MCF 10A (cell line): ENCODE measurements at regions not wholly inside any gene's neighbourhood (a gene's known extent, or its start where the extent isn't known, plus 50 kb on each side); places are given as distances from the start of the nearest gene placed in this dataset.

Experiments used
- BruUV-seq: library from RNA; stranded (reverse); fragments of 400-500 nt; replicated peaks from 2 replicates; lab custom pipeline; 2021; lab: Mats Ljungman, UMichigan
- CTCF ChIA-PET: fragments of 300-600 bp; sonication (Branson Sonifier 250); formaldehyde crosslinking; extraction: SDS; loops from one replicate; lab custom pipeline; 2021; ENCODE audit warnings: antibody characterized with exemption, inconsistent platforms; lab: Yijun Ruan, JAX
- POLR2A ChIA-PET: fragments of 300-600, 350-650 bp; sonication (Branson Sonifier 250); formaldehyde crosslinking; extraction: SDS; loops from one replicate; lab custom pipeline; 2020; ENCODE audit warnings: antibody characterized with exemption, inconsistent platforms; lab: Yijun Ruan, JAX
- DNase-seq: peaks from one replicate; pipeline ENCODE4 v3.0.0-alpha.2; 2018; ENCODE audit not compliant: unreplicated experiment
- H3K27ac Mint-ChIP-seq: one replicate; pipeline ENCODE4 v1.8.0; 2022; ENCODE audit warnings: mild to moderate bottlenecking, low read depth, mixed read lengths; ENCODE audit not compliant: unreplicated experiment
- H3K27me3 Mint-ChIP-seq: one replicate; pipeline ENCODE4 v1.8.0; 2022; ENCODE audit warnings: mixed read lengths; ENCODE audit not compliant: insufficient read depth, unreplicated experiment
- H3K36me3 Mint-ChIP-seq: one replicate; pipeline ENCODE4 v1.8.0; 2022; ENCODE audit warnings: mild to moderate bottlenecking, moderate library complexity, mixed read lengths; ENCODE audit not compliant: insufficient read depth, unreplicated experiment
- H3K4me1 Mint-ChIP-seq: one replicate; pipeline ENCODE4 v1.8.0; 2022; ENCODE audit warnings: mixed read lengths; ENCODE audit not compliant: insufficient read depth, unreplicated experiment
- H3K4me3 Mint-ChIP-seq: one replicate; pipeline ENCODE4 v1.8.0; 2022; ENCODE audit warnings: mild to moderate bottlenecking, moderate library complexity, mixed read lengths; ENCODE audit not compliant: unreplicated experiment
- H3K9me3 Mint-ChIP-seq: one replicate; pipeline ENCODE4 v1.8.0; 2022; ENCODE audit warnings: mixed read lengths; ENCODE audit not compliant: unreplicated experiment
- CTCF ChIP-seq: fragments of 200-600 bp; IDR thresholded peaks from one replicate; pipeline ENCODE4 v1.8.0; 2022; ENCODE audit warnings: antibody characterized with exemption, mild to moderate bottlenecking; ENCODE audit not compliant: unreplicated experiment
- intact Hi-C: fragments of 100-400 bp; cut with micrococcal nuclease; formaldehyde crosslinking; loops from 2 replicates; pipeline ENCODE4 v1.14.1; 2022

GRCh38 chr5:89916131-89916530 lies 493.4 kb downstream of the CETN3 start:
- intact Hi-C loops: no loop called here
- Mint-ChIP-seq H3K36me3 (no peaks in the 10 kb centered on the region), H3K4me1 (no peaks in the 10 kb centered on the region), H3K27me3 (no peaks in the 10 kb centered on the region), H3K27ac (no peak overlapping the region), H3K9me3 (no peaks in the 10 kb centered on the region), H3K4me3 (no peak overlapping the region)
- CTCF ChIA-PET: interaction anchor here (0.6 kb wide), 1 partner anchor 886 kb away, joined by 3 read pairs; no protein-coding TSS in a partner anchor
- POLR2A ChIA-PET: interaction anchor here (0.7 kb wide), 1 partner anchor 645 kb away, joined by 3 read pairs; no protein-coding TSS in a partner anchor
- DNase-seq: no peak
- no TSS peak for BruUV-seq
- TF ChIP-seq CTCF: no peak

DNA sequence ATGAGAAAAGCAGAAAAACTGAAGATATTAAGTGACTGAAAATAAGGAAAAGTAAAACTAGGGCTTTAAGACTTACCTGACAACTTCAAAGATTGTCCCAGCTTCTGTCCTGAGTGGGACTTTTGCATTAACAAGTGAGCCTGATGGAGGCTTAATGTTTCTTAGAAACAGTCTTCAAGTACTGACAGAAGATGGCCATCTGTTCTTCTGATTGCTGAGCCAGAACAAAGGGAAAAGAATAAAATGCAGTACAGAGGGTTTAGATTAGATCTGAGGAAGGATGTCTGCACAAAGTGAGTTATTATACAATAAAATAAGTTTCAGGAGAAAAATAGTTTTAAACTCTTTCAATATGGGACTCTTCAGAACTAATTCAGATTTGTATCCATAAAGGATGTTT lies 500.7 kb downstream of the CETN3 start:
- CTCF ChIA-PET: interaction anchor here (0.7 kb wide), 1 partner anchor 1956 kb away, joined by 3 read pairs; no protein-coding TSS in a partner anchor

DNA sequence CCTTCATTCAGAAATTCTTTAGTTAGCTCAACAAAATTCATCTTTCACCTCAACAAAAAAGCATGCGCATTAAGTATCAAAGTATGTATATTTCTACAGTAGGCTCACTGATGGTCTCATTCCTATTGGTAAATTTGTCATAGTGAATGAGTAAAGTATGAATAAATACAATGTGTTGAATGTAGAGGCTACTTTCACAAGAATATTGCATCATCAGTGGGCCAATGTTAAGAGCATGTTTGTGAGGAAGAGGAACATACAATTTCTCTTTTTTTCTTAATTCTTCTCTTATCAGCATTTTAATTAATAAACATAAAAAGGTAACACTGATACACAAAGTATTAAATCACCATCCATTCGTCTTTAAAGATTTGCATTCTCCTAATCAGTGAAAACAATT lies 505.1 kb downstream of the CETN3 start:
- Mint-ChIP-seq H3K36me3 (no peaks in the 10 kb centered on the region), H3K4me1 (no peaks in the 10 kb centered on the region), H3K4me3 (no peak overlapping the region), H3K9me3 (no peaks in the 10 kb centered on the region), H3K27me3 (no peaks in the 10 kb centered on the region), H3K27ac (no peak overlapping the region)
- CTCF ChIA-PET: no interaction called here
- no peak for DNase-seq
- POLR2A ChIA-PET: no interaction called here
- intact Hi-C loops: no loop called here
- no TSS peak for BruUV-seq
- TF ChIP-seq CTCF: no peak

More for the DNA sequence above, 500.7 kb downstream of the CETN3 start:
- Mint-ChIP-seq H3K27ac (no peak overlapping the region), H3K9me3 (no peaks in the 10 kb centered on the region), H3K36me3 (no peaks in the 10 kb centered on the region), H3K27me3 (no peaks in the 10 kb centered on the region), H3K4me3 (no peak overlapping the region), H3K4me1 (no peaks in the 10 kb centered on the region)
- BruUV-seq: no TSS peak
- intact Hi-C loops: no loop called here
- POLR2A ChIA-PET: no interaction called here
- TF ChIP-seq CTCF: no peak
- no peak for DNase-seq

DNA sequence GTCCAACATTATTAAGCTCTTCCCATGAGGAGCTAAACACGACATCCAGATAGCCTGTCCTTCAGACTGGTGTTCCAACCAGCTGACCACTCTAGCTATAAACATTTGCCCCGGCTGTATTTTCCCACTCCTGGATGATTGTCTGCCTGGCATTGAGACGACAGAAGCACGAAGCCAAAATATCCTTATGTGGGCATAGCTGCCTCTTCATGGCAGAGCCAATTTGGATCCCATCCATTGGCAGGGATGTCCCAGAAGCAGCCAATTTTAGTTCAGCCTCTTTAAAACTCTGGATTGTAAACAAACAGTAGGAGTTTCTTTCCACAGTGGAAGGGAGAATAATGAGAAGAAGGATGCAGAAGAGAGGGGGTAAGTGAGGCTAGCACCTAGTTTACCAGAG lies 507.6 kb downstream of the CETN3 start:
- no peak for TF ChIP-seq CTCF
- H3K4me3 Mint-ChIP-seq: no peak overlapping the region
- H3K27me3 Mint-ChIP-seq: no peaks in the 10 kb centered on the region
- H3K36me3 Mint-ChIP-seq: no peaks in the 10 kb centered on the region
- DNase-seq: no peak
- no peaks in the 10 kb centered on the region for H3K4me1 Mint-ChIP-seq
- intact Hi-C loops: no loop called here
- no peak overlapping the region for H3K27ac Mint-ChIP-seq
- no TSS peak for BruUV-seq
- no peaks in the 10 kb centered on the region for H3K9me3 Mint-ChIP-seq
- ChIA-PET POLR2A (interaction anchor here (0.9 kb wide), 1 partner anchor 12 kb away, joined by 3 read pairs; no protein-coding TSS in a partner anchor), CTCF (no interaction called here)
